ENCODE measurements at regions not wholly inside any gene's neighbourhood (a gene's known extent, or its start where the extent isn't known, plus 50 kb on each side); places are given as distances from the start of the nearest gene placed in this dataset.

GRCh38 chr4:138645289-138645688 lies 370.3 kb upstream of the NOCT start:
- Histone ChIP-seq H3K4me3 (ENCODE audit: low read depth, low read length) (no peak overlapping the region), H3K27ac (ENCODE audit: low read depth, low read length) (no peak overlapping the region), H3K9me3 (ENCODE audit: control insufficient read depth, insufficient read depth, low read length) (no peaks in the 10 kb centered on the region), H3K27me3 (ENCODE audit: control insufficient read depth, insufficient read depth, low read length) (no peaks in the 10 kb centered on the region)
- DNase-seq (ENCODE audit: low read depth, low spot score): no peak
- no peak for TF ChIP-seq CTCF (IDR thresholded peaks at IDR 0.05; ENCODE audit: low read depth, low read length)
- CTCF ChIA-PET: interaction anchor here (1.0 kb wide), 1 partner anchor 43 kb away, joined by 3 read pairs; no protein-coding TSS in a partner anchor
- POLR2A ChIA-PET: no interaction called here

DNA sequence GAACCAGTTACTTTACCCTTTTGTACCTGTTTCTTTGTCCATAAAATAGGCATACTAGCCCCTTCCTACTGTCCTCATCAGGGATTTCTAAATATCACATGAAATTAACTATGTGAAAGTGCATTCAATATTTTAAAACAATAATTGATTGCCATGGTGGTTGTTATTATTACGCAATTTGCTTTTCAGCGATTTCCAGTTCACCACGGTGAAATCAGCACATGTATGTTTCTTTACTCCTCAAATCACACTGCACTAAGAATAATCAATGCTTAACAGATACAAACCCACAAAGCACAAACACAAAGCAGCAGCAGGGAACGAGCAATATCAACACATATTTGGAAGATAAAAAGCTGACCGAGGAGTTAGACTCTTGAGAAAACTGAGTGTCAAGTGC lies 371.3 kb upstream of the NOCT start:
- POLR2A ChIA-PET: no interaction called here
- no peak for DNase-seq (ENCODE audit: low read depth, low spot score)
- no peak for TF ChIP-seq CTCF (IDR thresholded peaks at IDR 0.05; ENCODE audit: low read depth, low read length)
- Histone ChIP-seq H3K27ac (ENCODE audit: low read depth, low read length) (no peak overlapping the region), H3K9me3 (ENCODE audit: control insufficient read depth, insufficient read depth, low read length) (no peaks in the 10 kb centered on the region), H3K27me3 (ENCODE audit: control insufficient read depth, insufficient read depth, low read length) (no peaks in the 10 kb centered on the region), H3K4me3 (ENCODE audit: low read depth, low read length) (no peak overlapping the region)
- CTCF ChIA-PET: interaction anchor here (1.0 kb wide), 1 partner anchor 44 kb away, joined by 3 read pairs; no protein-coding TSS in a partner anchor

DNA sequence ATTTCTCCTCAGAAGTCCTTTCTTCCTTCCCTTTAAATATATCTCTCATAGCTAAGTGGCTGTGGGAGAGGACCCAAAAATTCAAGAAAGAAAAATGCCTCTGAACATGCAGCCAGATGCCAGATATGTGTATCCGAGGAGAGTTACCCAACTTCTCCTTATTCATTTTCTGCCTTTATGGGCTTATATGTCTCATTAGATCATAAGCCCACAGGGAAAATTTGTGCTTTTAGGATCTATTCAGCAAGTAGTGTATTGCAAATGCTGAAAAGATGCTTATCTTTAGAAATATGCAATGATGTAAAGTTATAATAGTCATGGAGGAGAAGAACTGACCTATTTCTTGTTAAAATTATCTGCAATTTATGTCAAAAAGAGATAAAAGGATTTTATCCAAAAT lies 371.8 kb upstream of the NOCT start:
- DNase-seq (ENCODE audit: low read depth, low spot score): no peak
- no peaks in the 10 kb centered on the region for H3K27me3 ChIP-seq (ENCODE audit: control insufficient read depth, insufficient read depth, low read length)
- POLR2A ChIA-PET: no interaction called here
- no peak for TF ChIP-seq CTCF (IDR thresholded peaks at IDR 0.05; ENCODE audit: low read depth, low read length)
- no peaks in the 10 kb centered on the region for H3K9me3 ChIP-seq (ENCODE audit: control insufficient read depth, insufficient read depth, low read length)
- H3K27ac ChIP-seq (ENCODE audit: low read depth, low read length): no peak overlapping the region
- H3K4me3 ChIP-seq (ENCODE audit: low read depth, low read length): no peak overlapping the region
- CTCF ChIA-PET: no interaction called here

DNA sequence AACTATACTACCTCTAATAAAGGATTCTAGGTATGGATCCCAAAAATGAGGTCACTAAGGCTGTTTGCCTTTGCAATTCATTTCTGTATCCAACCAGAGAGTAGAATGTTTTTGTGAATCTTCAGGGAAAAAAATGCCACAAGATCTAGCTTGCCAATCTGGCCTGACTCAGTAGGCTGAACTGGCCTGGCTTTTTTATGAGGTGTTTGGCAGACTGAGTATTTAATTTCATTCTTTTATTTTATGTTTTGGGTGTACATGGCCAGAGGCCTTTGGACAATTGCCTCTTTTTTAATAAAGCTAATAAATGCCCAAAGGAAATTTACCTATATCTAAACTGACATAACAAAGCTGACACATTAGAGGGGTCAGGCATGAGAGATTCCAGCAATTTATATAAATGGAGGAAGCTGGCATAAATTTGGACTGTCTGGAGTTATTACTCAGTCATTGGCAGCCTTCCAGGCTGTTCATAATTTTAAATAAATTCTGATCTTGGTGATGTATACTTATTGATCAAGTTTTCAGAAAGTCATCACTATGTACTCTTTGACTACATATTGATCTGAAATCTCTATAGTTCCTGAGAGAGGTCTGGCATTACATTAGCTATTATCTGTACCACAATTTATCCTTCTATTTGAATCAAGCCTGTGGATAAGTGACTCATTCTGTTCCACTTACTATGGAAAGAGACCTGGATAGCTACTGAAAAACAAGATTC lies 376.4 kb upstream of the NOCT start:
- ChIA-PET CTCF (interaction anchor here (1.3 kb wide), 1 partner anchor 42 kb away, joined by 6 read pairs; no protein-coding TSS in a partner anchor), POLR2A (interaction anchor here (0.6 kb wide), 1 partner anchor 30 kb away, joined by 3 read pairs; no protein-coding TSS in a partner anchor)
- Histone ChIP-seq H3K27me3 (ENCODE audit: control insufficient read depth, insufficient read depth, low read length) (no peaks in the 10 kb centered on the region), H3K4me3 (ENCODE audit: low read depth, low read length) (no peak overlapping the region), H3K9me3 (ENCODE audit: control insufficient read depth, insufficient read depth, low read length) (no peaks in the 10 kb centered on the region), H3K27ac (ENCODE audit: low read depth, low read length) (no peak overlapping the region)
- TF ChIP-seq CTCF (IDR thresholded peaks at IDR 0.05; ENCODE audit: low read depth, low read length): no peak
- DNase-seq (ENCODE audit: low read depth, low spot score): no peak

GRCh38 chr4:138636781-138637180 lies 378.8 kb upstream of the NOCT start:
- H3K9me3 ChIP-seq (ENCODE audit: control insufficient read depth, insufficient read depth, low read length): no peaks in the 10 kb centered on the region
- POLR2A ChIA-PET: no interaction called here
- DNase-seq (ENCODE audit: low read depth, low spot score): no peak
- H3K27me3 ChIP-seq (ENCODE audit: control insufficient read depth, insufficient read depth, low read length): no peaks in the 10 kb centered on the region
- H3K27ac ChIP-seq (ENCODE audit: low read depth, low read length): no peak overlapping the region
- no peak overlapping the region for H3K4me3 ChIP-seq (ENCODE audit: low read depth, low read length)
- CTCF ChIA-PET: no interaction called here
- no peak for TF ChIP-seq CTCF (IDR thresholded peaks at IDR 0.05; ENCODE audit: low read depth, low read length)
